Astrocyte (in vitro differentiated cells and primary cell): ENCODE measurements at regions not wholly inside any gene's neighbourhood (a gene's known extent, or its start where the extent isn't known, plus 50 kb on each side); places are given as distances from the start of the nearest gene placed in this dataset.

Experiments
- EZH2 ChIP-seq: IDR thresholded peaks from 2 replicates; pipeline ENCODE4 v1.6.1; 2012; ENCODE audit warnings: mild to moderate bottlenecking, low read length, inconsistent platforms; ENCODE audit not compliant: insufficient read depth
- TF ChIP-seq, protein P1 (sequence below): IDR thresholded peaks from 2 replicates; pipeline ENCODE4 v1.5.1; 2011; ENCODE audit warnings: low read depth, mild to moderate bottlenecking, inconsistent platforms, low read length, moderate library complexity; ENCODE audit not compliant: insufficient read depth

- TF ChIP-seq, protein P1, sequence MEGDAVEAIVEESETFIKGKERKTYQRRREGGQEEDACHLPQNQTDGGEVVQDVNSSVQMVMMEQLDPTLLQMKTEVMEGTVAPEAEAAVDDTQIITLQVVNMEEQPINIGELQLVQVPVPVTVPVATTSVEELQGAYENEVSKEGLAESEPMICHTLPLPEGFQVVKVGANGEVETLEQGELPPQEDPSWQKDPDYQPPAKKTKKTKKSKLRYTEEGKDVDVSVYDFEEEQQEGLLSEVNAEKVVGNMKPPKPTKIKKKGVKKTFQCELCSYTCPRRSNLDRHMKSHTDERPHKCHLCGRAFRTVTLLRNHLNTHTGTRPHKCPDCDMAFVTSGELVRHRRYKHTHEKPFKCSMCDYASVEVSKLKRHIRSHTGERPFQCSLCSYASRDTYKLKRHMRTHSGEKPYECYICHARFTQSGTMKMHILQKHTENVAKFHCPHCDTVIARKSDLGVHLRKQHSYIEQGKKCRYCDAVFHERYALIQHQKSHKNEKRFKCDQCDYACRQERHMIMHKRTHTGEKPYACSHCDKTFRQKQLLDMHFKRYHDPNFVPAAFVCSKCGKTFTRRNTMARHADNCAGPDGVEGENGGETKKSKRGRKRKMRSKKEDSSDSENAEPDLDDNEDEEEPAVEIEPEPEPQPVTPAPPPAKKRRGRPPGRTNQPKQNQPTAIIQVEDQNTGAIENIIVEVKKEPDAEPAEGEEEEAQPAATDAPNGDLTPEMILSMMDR, result no peak
- no peak for TF ChIP-seq EZH2
These were observed 215.6 kb downstream of the PIK3R1 start for GRCh38 chr5:68431186-68431585.
